ENCODE measurements at regions not wholly inside any gene's neighbourhood (a gene's known extent, or its start where the extent isn't known, plus 50 kb on each side); places are given as distances from the start of the nearest gene placed in this dataset.

- TF ChIP-seq, protein P1, sequence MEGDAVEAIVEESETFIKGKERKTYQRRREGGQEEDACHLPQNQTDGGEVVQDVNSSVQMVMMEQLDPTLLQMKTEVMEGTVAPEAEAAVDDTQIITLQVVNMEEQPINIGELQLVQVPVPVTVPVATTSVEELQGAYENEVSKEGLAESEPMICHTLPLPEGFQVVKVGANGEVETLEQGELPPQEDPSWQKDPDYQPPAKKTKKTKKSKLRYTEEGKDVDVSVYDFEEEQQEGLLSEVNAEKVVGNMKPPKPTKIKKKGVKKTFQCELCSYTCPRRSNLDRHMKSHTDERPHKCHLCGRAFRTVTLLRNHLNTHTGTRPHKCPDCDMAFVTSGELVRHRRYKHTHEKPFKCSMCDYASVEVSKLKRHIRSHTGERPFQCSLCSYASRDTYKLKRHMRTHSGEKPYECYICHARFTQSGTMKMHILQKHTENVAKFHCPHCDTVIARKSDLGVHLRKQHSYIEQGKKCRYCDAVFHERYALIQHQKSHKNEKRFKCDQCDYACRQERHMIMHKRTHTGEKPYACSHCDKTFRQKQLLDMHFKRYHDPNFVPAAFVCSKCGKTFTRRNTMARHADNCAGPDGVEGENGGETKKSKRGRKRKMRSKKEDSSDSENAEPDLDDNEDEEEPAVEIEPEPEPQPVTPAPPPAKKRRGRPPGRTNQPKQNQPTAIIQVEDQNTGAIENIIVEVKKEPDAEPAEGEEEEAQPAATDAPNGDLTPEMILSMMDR (IDR thresholded peaks at IDR 0.05; ENCODE audit: low read depth, low read length): no peak
- no peak for TF ChIP-seq EZH2phosphoT487 (IDR thresholded peaks at IDR 0.05; ENCODE audit: low read depth)
These were observed 202.4 kb downstream of the RFC3 start for GRCh38 chr13:34020388-34020787.

Data from OCI-LY3 (cell line).